ENCODE measurements at regions not wholly inside any gene's neighbourhood (a gene's known extent, or its start where the extent isn't known, plus 50 kb on each side); places are given as distances from the start of the nearest gene placed in this dataset.

- no peak for TF ChIP-seq CTCF (IDR thresholded peaks at IDR 0.05)
- Histone ChIP-seq H3K4me2 (replicated peaks; ENCODE audit: extremely low read depth, low read length, poor library complexity, severe bottlenecking) (no peak overlapping the region), H3K4me3 (replicated peaks in 1 of 3; ENCODE audit: low read depth in 2 of 3, low read length in 3 of 3) (no peak overlapping the region), H2AFZ (ENCODE audit: insufficient read depth, low read depth, low read length, poor library complexity, severe bottlenecking) (no peak overlapping the region), H3K9me3 (replicated peaks in 1 of 2; ENCODE audit: control insufficient read depth in 1 of 2, insufficient read depth in 1 of 2, low read length in 2 of 2) (no peaks in the 10 kb centered on the region), H4K20me1 (ENCODE audit: insufficient read depth, low read length) (no peaks in the 10 kb centered on the region), H3K36me3 (replicated peaks in 1 of 2; ENCODE audit: control insufficient read depth in 1 of 2, insufficient read depth in 2 of 2, low read length in 2 of 2) (no peaks in the 10 kb centered on the region), H3K27me3 (ENCODE audit: control insufficient read depth in 2 of 2, insufficient read depth in 2 of 2, low read length in 2 of 2) (no peaks in the 10 kb centered on the region), H3K4me1 (ENCODE audit: control insufficient read depth in 1 of 2, insufficient read depth in 2 of 2, low read length in 2 of 2) (peaks cover 0 to 2% of the 10 kb centered on the region in 2 donors), H3K9ac (ENCODE audit: insufficient read depth, low read length, poor library complexity, severe bottlenecking) (no peak overlapping the region), H3K27ac (ENCODE audit: low read depth in 1 of 2, low read length in 2 of 2) (no peak overlapping the region), H3K79me2 (ENCODE audit: insufficient read depth, low read length) (no peaks in the 10 kb centered on the region)
- no peak overlapping the region for H3K4me3 Mint-ChIP-seq
- intact Hi-C loops (cut with micrococcal nuclease): loop anchor here in 1 of 2 donors (10.0 kb wide), 1 partner anchor 143 kb away; no protein-coding TSS in a partner anchor
- H3K9me3 Mint-ChIP-seq: peaks cover 0 to 2% (median 0%) of the 10 kb centered on the region in 7 donors
- H3K27ac Mint-ChIP-seq: no peak overlapping the region
- no peak for DNase-seq
- H3K4me1 Mint-ChIP-seq: peaks cover 8% of the 10 kb centered on the region
- peaks cover 2 to 4% (median 2%) of the 10 kb centered on the region in 3 donors for H3K27me3 Mint-ChIP-seq (ENCODE audit: low read depth in 3 of 3)
- H3K36me3 Mint-ChIP-seq: no peaks in the 10 kb centered on the region
- 100% methylated on average over 1 of the region's 4 CpGs for WGBS (ENCODE audit: insufficient coverage)
Measured at GRCh38 chr13:44058067-44058466, 178.4 kb downstream of the LACC1 start.

GRCh38 chr13:44058624-44059215 lies 179.0 kb downstream of the LACC1 start:
- no peak for TF ChIP-seq CTCF (IDR thresholded peaks at IDR 0.05)
- no peak overlapping the region for H3K27ac Mint-ChIP-seq
- Histone ChIP-seq H3K27ac (ENCODE audit: low read depth in 1 of 2, low read length in 2 of 2) (no peak overlapping the region), H3K9me3 (replicated peaks in 1 of 2; ENCODE audit: control insufficient read depth in 1 of 2, insufficient read depth in 1 of 2, low read length in 2 of 2) (no peaks in the 10 kb centered on the region), H2AFZ (ENCODE audit: insufficient read depth, low read depth, low read length, poor library complexity, severe bottlenecking) (no peak overlapping the region), H3K4me2 (replicated peaks; ENCODE audit: extremely low read depth, low read length, poor library complexity, severe bottlenecking) (no peak overlapping the region), H3K36me3 (replicated peaks in 1 of 2; ENCODE audit: control insufficient read depth in 1 of 2, insufficient read depth in 2 of 2, low read length in 2 of 2) (no peaks in the 10 kb centered on the region), H3K9ac (ENCODE audit: insufficient read depth, low read length, poor library complexity, severe bottlenecking) (no peak overlapping the region), H3K27me3 (ENCODE audit: control insufficient read depth in 2 of 2, insufficient read depth in 2 of 2, low read length in 2 of 2) (no peaks in the 10 kb centered on the region), H4K20me1 (ENCODE audit: insufficient read depth, low read length) (no peaks in the 10 kb centered on the region), H3K4me3 (replicated peaks in 1 of 3; ENCODE audit: low read depth in 2 of 3, low read length in 3 of 3) (no peak overlapping the region), H3K4me1 (ENCODE audit: control insufficient read depth in 1 of 2, insufficient read depth in 2 of 2, low read length in 2 of 2) (peaks cover 0 to 2% of the 10 kb centered on the region in 2 donors), H3K79me2 (ENCODE audit: insufficient read depth, low read length) (no peaks in the 10 kb centered on the region)
- 100% methylated on average over 1 of the region's 1 CpG for WGBS (ENCODE audit: insufficient coverage)
- H3K4me3 Mint-ChIP-seq: no peak overlapping the region
- peaks cover 2 to 4% (median 2%) of the 10 kb centered on the region in 3 donors for H3K27me3 Mint-ChIP-seq (ENCODE audit: low read depth in 3 of 3)
- H3K4me1 Mint-ChIP-seq: peaks cover 8% of the 10 kb centered on the region
- H3K9me3 Mint-ChIP-seq: peaks cover 0 to 2% (median 0%) of the 10 kb centered on the region in 7 donors
- intact Hi-C loops (cut with micrococcal nuclease): loop anchor here in 1 of 2 donors (10.0 kb wide), 1 partner anchor 144 kb away; no protein-coding TSS in a partner anchor
- DNase-seq: no peak
- H3K36me3 Mint-ChIP-seq: no peaks in the 10 kb centered on the region
